CD4-positive, alpha-beta T cell treated with Interleukin-17A for 4 hours (primary cell): ENCODE measurements at regions not wholly inside any gene's neighbourhood (a gene's known extent, or its start where the extent isn't known, plus 50 kb on each side); places are given as distances from the start of the nearest gene placed in this dataset.

Source experiments
- DNase-seq: peaks from one replicate; pipeline ENCODE4 v3.0.0-alpha.2; 2020; ENCODE audit warnings: mixed read lengths

- no peak for DNase-seq
Measured at GRCh38 chr15:56868170-56868569, 50.3 kb upstream of the TCF12 start.

GRCh38 chr15:56866803-56867202 lies 51.6 kb upstream of the TCF12 start:
- DNase-seq = no peak

GRCh38 chr15:56857828-56858227 lies 60.6 kb upstream of the TCF12 start:
- DNase-seq = no peak

GRCh38 chr15:56856934-56857333 lies 61.5 kb upstream of the TCF12 start:
- DNase-seq = no peak

- no peak for DNase-seq
Measured at GRCh38 chr15:56844892-56845291, 73.6 kb upstream of the TCF12 start.

- no peak for DNase-seq
Measured at GRCh38 chr15:56844471-56844870, 74.0 kb upstream of the TCF12 start.

- DNase-seq = no peak
Measured at GRCh38 chr15:56839641-56840040, 78.8 kb upstream of the TCF12 start.

GRCh38 chr15:56839099-56839498 lies 79.3 kb upstream of the TCF12 start:
- DNase-seq = no peak

GRCh38 chr15:56838085-56838484 lies 80.4 kb upstream of the TCF12 start:
- no peak for DNase-seq

GRCh38 chr15:56837273-56837672 lies 81.2 kb upstream of the TCF12 start:
- no peak for DNase-seq

- DNase-seq = no peak
Measured at GRCh38 chr15:56835718-56836171, 82.7 kb upstream of the TCF12 start.

GRCh38 chr15:56832125-56832524 lies 86.3 kb upstream of the TCF12 start:
- DNase-seq = no peak

- DNase-seq = no peak
Measured at GRCh38 chr15:56831467-56832005, 86.9 kb upstream of the TCF12 start.

GRCh38 chr15:56824175-56824574 lies 90.9 kb upstream of the ZNF280D start:
- DNase-seq = no peak

- peak; percentile 59 for DNase-seq
Measured at GRCh38 chr15:56821721-56822425, 88.6 kb upstream of the ZNF280D start.

- no peak for DNase-seq
Measured at GRCh38 chr15:56820333-56820732, 87.0 kb upstream of the ZNF280D start.

GRCh38 chr15:56817321-56818080 lies 84.2 kb upstream of the ZNF280D start:
- DNase-seq = no peak

- no peak for DNase-seq
Measured at GRCh38 chr15:56816781-56817180, 83.5 kb upstream of the ZNF280D start.

- no peak for DNase-seq
Measured at GRCh38 chr15:56815247-56815646, 81.9 kb upstream of the ZNF280D start.

- DNase-seq = no peak
Measured at GRCh38 chr15:56814429-56814828, 81.1 kb upstream of the ZNF280D start.

- no peak for DNase-seq
Measured at GRCh38 chr15:56813995-56814394, 80.7 kb upstream of the ZNF280D start.

- no peak for DNase-seq
Measured at GRCh38 chr15:56812961-56813360, 79.7 kb upstream of the ZNF280D start.

GRCh38 chr15:56812221-56812620 lies 78.9 kb upstream of the ZNF280D start:
- DNase-seq = no peak

GRCh38 chr15:56811586-56811985 lies 78.3 kb upstream of the ZNF280D start:
- no peak for DNase-seq
